Myocyte (in vitro differentiated cells): ENCODE measurements at regions not wholly inside any gene's neighbourhood (a gene's known extent, or its start where the extent isn't known, plus 50 kb on each side); places are given as distances from the start of the nearest gene placed in this dataset.
"Not testable (repeated sequence)": the region's sequence is repeated elsewhere in the genome, so short reads cannot be mapped to it uniquely, and the experiment has no call there.

Experiments used
- DNase-seq: peaks from one replicate; pipeline ENCODE4 v3.0.0-alpha.2; 2012; ENCODE audit warnings: low read depth

GRCh38 chr7:115293628-115294240 lies 371.8 kb downstream of the MDFIC start:
- DNase-seq: no peak

- DNase-seq: no peak
Observed at GRCh38 chr7:115292381-115292780, 370.5 kb downstream of the MDFIC start.

GRCh38 chr7:115289971-115290370 lies 368.1 kb downstream of the MDFIC start:
- DNase-seq: no peak

GRCh38 chr7:115276791-115277190 lies 354.9 kb downstream of the MDFIC start:
- DNase-seq: no peak

- DNase-seq: not testable (repeated sequence)
Observed at GRCh38 chr7:115273855-115274254, 352.0 kb downstream of the MDFIC start.

GRCh38 chr7:115273139-115273772 lies 351.4 kb downstream of the MDFIC start:
- DNase-seq: no peak

GRCh38 chr7:115271332-115272235 lies 349.7 kb downstream of the MDFIC start:
- peak; percentile 79 for DNase-seq

GRCh38 chr7:115269486-115269885 lies 347.6 kb downstream of the MDFIC start:
- DNase-seq: no peak

- no peak for DNase-seq
Observed at GRCh38 chr7:115267503-115267902, 345.6 kb downstream of the MDFIC start.

- DNase-seq: peak; percentile 13
Observed at GRCh38 chr7:115260381-115260780, 338.5 kb downstream of the MDFIC start.

GRCh38 chr7:115252461-115252860 lies 330.6 kb downstream of the MDFIC start:
- DNase-seq: no peak

- peak; percentile 38 for DNase-seq
Observed at GRCh38 chr7:115249080-115249479, 327.2 kb downstream of the MDFIC start.

- no peak for DNase-seq
Observed at GRCh38 chr7:115241151-115241550, 319.3 kb downstream of the MDFIC start.

GRCh38 chr7:115240242-115240641 lies 318.3 kb downstream of the MDFIC start:
- DNase-seq: no peak

GRCh38 chr7:115235075-115235474 lies 313.2 kb downstream of the MDFIC start:
- DNase-seq: no peak

GRCh38 chr7:115233809-115234208 lies 311.9 kb downstream of the MDFIC start:
- no peak for DNase-seq

GRCh38 chr7:115232041-115232440 lies 310.1 kb downstream of the MDFIC start:
- DNase-seq: no peak

- peak; percentile 81 for DNase-seq
Observed at GRCh38 chr7:115230882-115231571, 309.1 kb downstream of the MDFIC start.

GRCh38 chr7:115229401-115230105 lies 307.7 kb downstream of the MDFIC start:
- DNase-seq: no peak

GRCh38 chr7:115227473-115228235 lies 305.8 kb downstream of the MDFIC start:
- no peak for DNase-seq
